Loucy (cell line): ENCODE measurements at regions not wholly inside any gene's neighbourhood (a gene's known extent, or its start where the extent isn't known, plus 50 kb on each side); places are given as distances from the start of the nearest gene placed in this dataset.
"Not testable (repeated sequence)": the region's sequence is repeated elsewhere in the genome, so short reads cannot be mapped to it uniquely, and the experiment has no call there.

Source experiments
- H2AFZ ChIP-seq: fragments of 200-600 bp; sonication (generic); 2 replicates; pipeline ENCODE4 v1.6.0; 2016; ENCODE audit warnings: antibody characterized with exemption, mild to moderate bottlenecking, low read length, moderate library complexity
- H3F3A ChIP-seq: fragments of 200-600 bp; 2 replicates; pipeline ENCODE4 v1.6.0; 2016; ENCODE audit warnings: antibody characterized with exemption, low read depth, mild to moderate bottlenecking
- H3K27me3 ChIP-seq: fragments of 200-600 bp; sonication (generic); 2 replicates; pipeline ENCODE4 v1.6.1; 2014; ENCODE audit warnings: low read length, mild to moderate bottlenecking; ENCODE audit not compliant: insufficient read depth, poor library complexity, severe bottlenecking
- H3K36me3 ChIP-seq: fragments of 200-600 bp; sonication (generic); 2 replicates; pipeline ENCODE4 v1.6.1; 2016; ENCODE audit warnings: low read length; ENCODE audit not compliant: insufficient read depth
- H3K4me1 ChIP-seq: fragments of 200-600 bp; sonication (generic); 2 replicates; pipeline ENCODE4 v1.5.1; 2014; ENCODE audit warnings: low read length, mild to moderate bottlenecking; ENCODE audit not compliant: insufficient read depth, poor library complexity, severe bottlenecking
- H3K4me2 ChIP-seq: fragments of 200-600 bp; sonication (generic); 2 replicates; pipeline ENCODE4 v1.6.0; 2014; ENCODE audit warnings: antibody characterized with exemption, low read length, low read depth, mild to moderate bottlenecking; ENCODE audit not compliant: poor library complexity, severe bottlenecking
- H3K4me3 ChIP-seq: fragments of 200-600 bp; sonication (generic); 2 replicates; pipeline ENCODE4 v1.5.1; 2014; ENCODE audit warnings: low read length, mild to moderate bottlenecking, mixed read lengths; ENCODE audit not compliant: poor library complexity, severe bottlenecking
- H3K79me2 ChIP-seq: fragments of 200-600 bp; sonication (generic); 2 replicates; pipeline ENCODE4 v1.6.1; 2014; ENCODE audit warnings: low read length; ENCODE audit not compliant: insufficient read depth
- H3K9ac ChIP-seq: fragments of 200-600 bp; sonication (generic); 2 replicates; pipeline ENCODE4 v1.6.0; 2014; ENCODE audit warnings: mild to moderate bottlenecking, low read depth, low read length, moderate library complexity; ENCODE audit not compliant: poor library complexity, severe bottlenecking
- H3K9me2 ChIP-seq: fragments of 200-600 bp; sonication (generic); replicated peaks from 2 replicates; pipeline ENCODE4 v1.6.1; 2016; ENCODE audit warnings: low read depth, low read length, mixed read lengths
- H3K9me3 ChIP-seq: fragments of 200-600 bp; sonication (generic); 2 replicates; pipeline ENCODE4 v1.6.1; 2014; ENCODE audit warnings: mild to moderate bottlenecking, antibody characterized with exemption, low read length, low read depth; ENCODE audit not compliant: insufficient read depth
- H4K20me1 ChIP-seq: fragments of 200-600 bp; sonication (generic); 2 replicates; pipeline ENCODE4 v1.6.0; 2014; ENCODE audit warnings: antibody characterized with exemption, low read length, mild to moderate bottlenecking; ENCODE audit not compliant: insufficient read depth, poor library complexity, severe bottlenecking
- CTCF ChIP-seq: fragments of 200-600 bp; sonication (generic); conservative IDR thresholded peaks from 2 replicates; pipeline ENCODE4 v1.5.1; 2014; ENCODE audit warnings: mild to moderate bottlenecking, antibody characterized with exemption, low read length
- EZH2phosphoT487 ChIP-seq: fragments of 200-600 bp; IDR thresholded peaks from 2 replicates; pipeline ENCODE4 v1.6.1; 2018; ENCODE audit warnings: antibody characterized with exemption, mild to moderate bottlenecking, moderate library complexity, borderline replicate concordance

GRCh38 chr3:34511891-34512290 is 713.5 kb downstream of the PDCD6IP start:
- H3K9me3 ChIP-seq, result no peaks in the 10 kb centered on the region
- TF ChIP-seq CTCF, result no peak
- no peak for TF ChIP-seq EZH2phosphoT487
- H3K27me3 ChIP-seq, result no peaks in the 10 kb centered on the region
- no peaks in the 10 kb centered on the region for H4K20me1 ChIP-seq
- no peaks in the 10 kb centered on the region for H3K4me1 ChIP-seq
- H3K9ac ChIP-seq, result no peak overlapping the region
- no peaks in the 10 kb centered on the region for H3K79me2 ChIP-seq
- no peaks in the 10 kb centered on the region for H3K9me2 ChIP-seq
- no peak overlapping the region for H3K4me3 ChIP-seq
- H3K36me3 ChIP-seq, result no peaks in the 10 kb centered on the region
- H2AFZ ChIP-seq, result no peak overlapping the region
- H3K4me2 ChIP-seq, result no peak overlapping the region
- no peaks in the 10 kb centered on the region for H3F3A ChIP-seq

GRCh38 chr3:34519008-34519407 is 720.6 kb downstream of the PDCD6IP start:
- not testable (repeated sequence) for H3K4me3 ChIP-seq, H3K9me2 ChIP-seq, H3K9ac ChIP-seq, H3K4me1 ChIP-seq, H3K9me3 ChIP-seq, H3K79me2 ChIP-seq, H3K4me2 ChIP-seq, H3K27me3 ChIP-seq, H2AFZ ChIP-seq, H3F3A ChIP-seq, H4K20me1 ChIP-seq, H3K36me3 ChIP-seq

- H3K4me1 ChIP-seq, result no peaks in the 10 kb centered on the region
- H3K4me2 ChIP-seq, result no peak overlapping the region
- H3K9me2 ChIP-seq, result no peaks in the 10 kb centered on the region
- TF ChIP-seq EZH2phosphoT487, result no peak
- TF ChIP-seq CTCF, result no peak
- H3F3A ChIP-seq, result no peaks in the 10 kb centered on the region
- no peaks in the 10 kb centered on the region for H3K36me3 ChIP-seq
- H3K79me2 ChIP-seq, result no peaks in the 10 kb centered on the region
- no peak overlapping the region for H2AFZ ChIP-seq
- H3K9me3 ChIP-seq, result no peaks in the 10 kb centered on the region
- no peak overlapping the region for H3K9ac ChIP-seq
- no peaks in the 10 kb centered on the region for H3K27me3 ChIP-seq
- H4K20me1 ChIP-seq, result no peaks in the 10 kb centered on the region
- H3K4me3 ChIP-seq, result no peak overlapping the region
These were observed 732.7 kb downstream of the PDCD6IP start for GRCh38 chr3:34531156-34531555.

- H3K27me3 ChIP-seq, result no peaks in the 10 kb centered on the region
- H3K9me3 ChIP-seq, result no peaks in the 10 kb centered on the region
- no peak overlapping the region for H3K9ac ChIP-seq
- H2AFZ ChIP-seq, result no peak overlapping the region
- no peaks in the 10 kb centered on the region for H3K79me2 ChIP-seq
- H4K20me1 ChIP-seq, result no peaks in the 10 kb centered on the region
- TF ChIP-seq CTCF (no peak), EZH2phosphoT487 (no peak)
- H3F3A ChIP-seq, result no peaks in the 10 kb centered on the region
- no peak overlapping the region for H3K4me3 ChIP-seq
- no peaks in the 10 kb centered on the region for H3K36me3 ChIP-seq
- H3K4me2 ChIP-seq, result no peak overlapping the region
- H3K9me2 ChIP-seq, result no peaks in the 10 kb centered on the region
- no peaks in the 10 kb centered on the region for H3K4me1 ChIP-seq
These were observed 735.0 kb downstream of the PDCD6IP start for GRCh38 chr3:34533451-34533850.
